GM23338 (cell line): ENCODE measurements at regions not wholly inside any gene's neighbourhood (a gene's known extent, or its start where the extent isn't known, plus 50 kb on each side); places are given as distances from the start of the nearest gene placed in this dataset.
A peak's percentile ranks its signal among the peaks of the same experiment; 100 is the strongest.

Source experiments
- ATAC-seq: fragments of 200-7000 bp; cut with Tn5 transposase; 3 replicates; pipeline ENCODE4 v1.9.1; 2020
- DNase-seq: peaks from one replicate; pipeline ENCODE4 v3.0.0-alpha.2; 2015; ENCODE audit warnings: low spot score
- H2AFZ ChIP-seq: fragments of 200-600 bp; sonication (generic); 2 replicates; pipeline ENCODE4 v1.8.0; 2016; ENCODE audit warnings: antibody characterized with exemption, mild to moderate bottlenecking, moderate library complexity
- H3F3A ChIP-seq: fragments of 200-600 bp; sonication (generic); replicated peaks from 2 replicates; pipeline ENCODE4 v1.8.0; 2017; ENCODE audit warnings: antibody characterized with exemption, mixed run types, low read depth
- H3K27ac ChIP-seq: fragments of 200-600 bp; sonication (generic); 2 replicates; pipeline ENCODE4 v1.6.1; 2016; ENCODE audit warnings: low read depth
- H3K27me3 ChIP-seq: fragments of 200-600 bp; sonication (generic); 2 replicates; pipeline ENCODE4 v1.8.0; 2016; ENCODE audit warnings: mild to moderate bottlenecking, mixed run types, moderate library complexity; ENCODE audit not compliant: insufficient read depth
- H3K36me3 ChIP-seq: fragments of 200-600 bp; sonication (generic); 2 replicates; pipeline ENCODE4 v1.8.0; 2016; ENCODE audit warnings: mild to moderate bottlenecking; ENCODE audit not compliant: insufficient read depth
- H3K4me1 ChIP-seq: fragments of 200-600 bp; sonication (generic); 2 replicates; pipeline ENCODE4 v1.8.0; 2016; ENCODE audit warnings: mild to moderate bottlenecking, moderate library complexity; ENCODE audit not compliant: insufficient read depth
- H3K4me2 ChIP-seq: fragments of 200-600 bp; sonication (generic); 2 replicates; pipeline ENCODE4 v1.7.1; 2017; ENCODE audit warnings: mixed run types
- H3K4me3 ChIP-seq: fragments of 200-600 bp; sonication (generic); 2 replicates; pipeline ENCODE4 v1.6.1; 2016; ENCODE audit warnings: mixed run types
- H3K79me2 ChIP-seq: fragments of 200-600 bp; sonication (generic); replicated peaks from 2 replicates; pipeline ENCODE4 v1.8.0; 2017; ENCODE audit warnings: mild to moderate bottlenecking; ENCODE audit not compliant: insufficient read depth
- H3K9me2 ChIP-seq: fragments of 200-600 bp; sonication (generic); 2 replicates; pipeline ENCODE4 v1.8.0; 2017; ENCODE audit not compliant: insufficient read depth
- H4K20me1 ChIP-seq: fragments of 200-600 bp; sonication (generic); replicated peaks from 2 replicates; pipeline ENCODE4 v1.8.0; 2017; ENCODE audit warnings: mild to moderate bottlenecking; ENCODE audit not compliant: insufficient read depth
- H3K27ac Mint-ChIP-seq: 2 replicates; pipeline ENCODE4 v1.8.0; 2020; ENCODE audit warnings: inconsistent platforms, mild to moderate bottlenecking, moderate library complexity, mixed read lengths
- H3K27me3 Mint-ChIP-seq: 3 replicates; pipeline ENCODE4 v1.8.0; 2022; ENCODE audit warnings: low read depth, mild to moderate bottlenecking, moderate library complexity, mixed read lengths, inconsistent platforms; ENCODE audit not compliant: insufficient read depth, poor library complexity
- H3K36me3 Mint-ChIP-seq: 3 replicates; pipeline ENCODE4 v1.8.0; 2021; ENCODE audit warnings: low read depth, mild to moderate bottlenecking, inconsistent platforms, moderate library complexity, mixed read lengths
- H3K4me1 Mint-ChIP-seq: 3 replicates; pipeline ENCODE4 v1.8.0; 2020; ENCODE audit warnings: mild to moderate bottlenecking, inconsistent platforms, mixed read lengths
- H3K4me3 Mint-ChIP-seq: 3 replicates; pipeline ENCODE4 v1.8.0; 2021; ENCODE audit warnings: moderate library complexity, mild to moderate bottlenecking, inconsistent platforms, mixed read lengths
- H3K9me3 Mint-ChIP-seq: 3 replicates; pipeline ENCODE4 v1.8.0; 2020; ENCODE audit warnings: moderate library complexity, mild to moderate bottlenecking, inconsistent platforms, mixed read lengths
- CTCF ChIP-seq, 2 experiments: fragments of 200-600 bp in 1 of 2; sonication (generic) in 1 of 2; conservative IDR thresholded peaks; 2 replicates each; pipeline versions ENCODE4 v1.5.1 to v1.6.1; 2016 to 2017; ENCODE audit warnings: antibody characterized with exemption in 2 of 2, low read depth in 2 of 2, mild to moderate bottlenecking in 2 of 2, moderate library complexity in 1 of 2
- EZH2 ChIP-seq: fragments of 200-600 bp; sonication (generic); IDR thresholded peaks from one replicate; pipeline ENCODE4 v1.8.0; 2017; ENCODE audit warnings: antibody characterized with exemption, mild to moderate bottlenecking, low read depth; ENCODE audit not compliant: unreplicated experiment
- EZH2phosphoT487 ChIP-seq: fragments of 200-600 bp; sonication (generic); IDR thresholded peaks from one replicate; pipeline ENCODE4 v1.8.1; 2018; ENCODE audit warnings: antibody characterized with exemption; ENCODE audit not compliant: unreplicated experiment
- NANOG ChIP-seq: IDR thresholded peaks from 2 replicates; pipeline ENCODE4 v1.6.1; 2016; ENCODE audit warnings: antibody characterized with exemption, borderline replicate concordance
- POLR2AphosphoS5 ChIP-seq: IDR thresholded peaks from 2 replicates; pipeline ENCODE4 v1.6.1; 2016; ENCODE audit warnings: antibody characterized with exemption, low read depth
- REST ChIP-seq: IDR thresholded peaks from one replicate; pipeline ENCODE4 v1.6.1; 2018; ENCODE audit warnings: antibody characterized with exemption; ENCODE audit not compliant: unreplicated experiment
- STAT1 ChIP-seq: IDR thresholded peaks from one replicate; pipeline ENCODE4 v1.6.1; 2016; ENCODE audit warnings: antibody characterized with exemption; ENCODE audit not compliant: unreplicated experiment
- ZNF114 ChIP-seq: fragments of 250-450 bp; sonication (Bioruptor Pico); IDR thresholded peaks from 2 replicates; pipeline ENCODE4 v1.5.0; 2020; ENCODE audit warnings: mild to moderate bottlenecking, moderate library complexity
- ZNF331 ChIP-seq: fragments of 250-450 bp; sonication (Bioruptor Pico); IDR thresholded peaks from 2 replicates; pipeline ENCODE4 v1.5.0; 2020; ENCODE audit warnings: low read depth, mild to moderate bottlenecking, moderate library complexity
- ZNF462 ChIP-seq: fragments of 250-450 bp; sonication (Bioruptor Pico); IDR thresholded peaks from 2 replicates; pipeline ENCODE4 v1.5.0; 2020; ENCODE audit warnings: mild to moderate bottlenecking, moderate library complexity

GRCh38 chr12:84702001-84702400, 210.6 kb downstream of the SLC6A15 start (continued):
- no peak for TF ChIP-seq REST
- no peak for TF ChIP-seq ZNF114 (CRISPR knock-in tag)
- no peak for TF ChIP-seq ZNF331
- no peak for TF ChIP-seq EZH2
- TF ChIP-seq STAT1 = no peak
- TF ChIP-seq NANOG = no peak

GRCh38 chr12:84701041-84701440, 211.6 kb downstream of the SLC6A15 start:
- TF ChIP-seq ZNF331 = no peak
- TF ChIP-seq ZNF462 (CRISPR knock-in tag) = no peak
- no peak for TF ChIP-seq POLR2AphosphoS5
- TF ChIP-seq REST = no peak
- no peak for TF ChIP-seq CTCF (conservative IDR thresholded peaks at IDR 0.05; ENCODE audit: low read depth in 2 of 2)
- no peak for TF ChIP-seq STAT1
- TF ChIP-seq EZH2phosphoT487 = no peak
- no peak for ATAC-seq
- no peaks in the 10 kb centered on the region for H3K9me3 Mint-ChIP-seq

More at GRCh38 chr12:84701041-84701440, 211.6 kb downstream of the SLC6A15 start:
- H2AFZ ChIP-seq = 0 out of 2 replicates have a peak overlapping the region, but pooled peaks have one; percentile 21
- no peak overlapping the region for H3K4me2 ChIP-seq
- no peak overlapping the region for H3K4me3 Mint-ChIP-seq
- no peak overlapping the region for H3K27ac ChIP-seq
- H3K27me3 ChIP-seq = no peaks in the 10 kb centered on the region
- no peaks in the 10 kb centered on the region for H3K36me3 ChIP-seq
- no peak overlapping the region for H3K27ac Mint-ChIP-seq
- no peaks in the 10 kb centered on the region for H4K20me1 ChIP-seq
- peaks cover 40% of the 10 kb centered on the region for H3K4me1 Mint-ChIP-seq
- H3K9me2 ChIP-seq = no peaks in the 10 kb centered on the region
- H3F3A ChIP-seq = no peaks in the 10 kb centered on the region
- no peaks in the 10 kb centered on the region for H3K79me2 ChIP-seq
- no peaks in the 10 kb centered on the region for H3K36me3 Mint-ChIP-seq
- peaks cover 40% of the 10 kb centered on the region for H3K4me1 ChIP-seq
- no peaks in the 10 kb centered on the region for H3K27me3 Mint-ChIP-seq
- no peak overlapping the region for H3K4me3 ChIP-seq
- DNase-seq = no peak
